ENCODE measurements at regions not wholly inside any gene's neighbourhood (a gene's known extent, or its start where the extent isn't known, plus 50 kb on each side); places are given as distances from the start of the nearest gene placed in this dataset.

DNA sequence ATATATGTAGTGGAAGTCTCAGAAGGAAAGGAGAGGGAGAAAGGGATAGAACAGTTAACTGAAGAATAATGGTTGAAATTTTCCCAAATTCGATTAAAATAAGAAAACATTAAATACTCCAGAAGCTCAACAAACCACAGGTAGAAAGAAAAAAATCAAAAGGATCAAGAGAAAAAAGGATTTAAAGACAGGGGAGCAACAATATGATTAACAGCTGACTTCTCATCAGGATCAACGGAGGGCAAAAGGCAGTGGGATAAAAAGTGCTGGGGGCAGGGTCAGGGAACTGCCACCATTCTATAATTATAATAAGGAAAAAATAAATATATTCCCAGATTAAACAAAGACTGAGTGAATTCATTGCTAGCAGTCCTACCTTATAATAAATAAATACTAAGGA lies 55.3 kb downstream of the CDKN2C start:
- intact Hi-C loops (cut with DNase I) = no loop called here
- DNase-seq = no peak
- ATAC-seq (ENCODE audit: poor library complexity) = no peak

DNA sequence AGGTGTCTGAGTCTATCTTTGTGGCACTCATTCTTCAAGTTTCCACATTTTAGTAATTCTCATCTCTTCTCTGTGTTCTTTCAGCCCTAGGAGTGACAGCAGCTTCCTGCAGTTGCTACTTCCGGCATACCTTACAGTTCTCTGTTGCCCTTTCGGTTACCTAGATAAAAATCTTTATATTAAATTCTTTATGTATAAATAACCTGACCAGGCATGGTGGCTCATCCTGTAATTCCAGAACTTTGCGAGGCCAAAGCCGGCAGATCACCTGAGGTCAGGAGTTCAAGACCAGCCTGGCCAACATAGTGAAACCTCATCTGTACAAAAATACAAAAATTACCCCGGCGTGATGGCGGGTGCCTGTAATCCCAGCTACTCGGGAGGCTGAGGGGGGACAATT lies 62.9 kb downstream of the CDKN2C start:
- no peak for DNase-seq
- intact Hi-C loops (cut with DNase I) = no loop called here
- ATAC-seq (ENCODE audit: poor library complexity) = no peak

DNA sequence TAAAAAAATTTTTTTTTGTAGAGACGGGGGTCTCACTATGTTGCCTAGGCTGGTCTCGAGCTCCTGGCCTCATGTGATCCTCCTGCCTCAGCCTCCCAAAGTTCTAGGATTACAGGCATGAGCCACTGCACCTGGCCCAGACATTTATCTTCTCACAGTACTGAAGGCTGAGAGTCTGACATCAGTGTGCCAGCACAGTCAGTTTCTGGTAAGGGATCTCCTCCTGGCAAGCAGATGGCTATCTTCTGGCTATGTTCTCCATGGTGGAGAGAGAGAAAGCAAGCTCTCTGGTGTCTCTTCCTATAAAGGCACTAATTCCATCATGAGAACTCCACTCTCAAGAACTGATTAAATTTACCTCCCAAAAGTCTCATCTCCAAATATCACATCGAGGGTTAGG lies 57.8 kb upstream of the C1orf185 start:
- ATAC-seq (ENCODE audit: poor library complexity) (no peak), DNase-seq (no peak)
- intact Hi-C loops (cut with DNase I) = loop anchor here (5.0 kb wide), 1 partner anchor 112 kb away; no protein-coding TSS in a partner anchor

DNA sequence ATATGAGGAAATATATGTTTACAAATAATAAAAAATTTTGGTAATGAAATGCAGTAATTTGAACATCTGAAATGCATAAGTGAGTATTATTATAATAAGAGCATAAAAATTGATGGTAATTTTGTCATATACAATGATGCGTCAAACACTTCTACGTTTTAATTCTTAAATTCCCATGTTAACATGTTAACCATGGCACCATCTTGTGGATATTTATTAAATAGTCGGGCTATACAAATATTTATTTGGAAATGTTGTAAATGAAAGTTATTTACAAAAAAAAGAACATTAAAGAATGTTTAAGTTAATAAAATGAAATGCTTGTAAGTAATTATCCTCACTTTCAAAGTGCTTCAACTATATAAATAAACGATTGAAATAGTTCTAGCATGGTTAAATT lies 57.2 kb upstream of the C1orf185 start:
- ATAC-seq (ENCODE audit: poor library complexity) = no peak
- no peak for DNase-seq
- intact Hi-C loops (cut with DNase I) = loop anchor here (5.0 kb wide), 2 partner anchors 113 to 268 kb away; no protein-coding TSS in a partner anchor

DNA sequence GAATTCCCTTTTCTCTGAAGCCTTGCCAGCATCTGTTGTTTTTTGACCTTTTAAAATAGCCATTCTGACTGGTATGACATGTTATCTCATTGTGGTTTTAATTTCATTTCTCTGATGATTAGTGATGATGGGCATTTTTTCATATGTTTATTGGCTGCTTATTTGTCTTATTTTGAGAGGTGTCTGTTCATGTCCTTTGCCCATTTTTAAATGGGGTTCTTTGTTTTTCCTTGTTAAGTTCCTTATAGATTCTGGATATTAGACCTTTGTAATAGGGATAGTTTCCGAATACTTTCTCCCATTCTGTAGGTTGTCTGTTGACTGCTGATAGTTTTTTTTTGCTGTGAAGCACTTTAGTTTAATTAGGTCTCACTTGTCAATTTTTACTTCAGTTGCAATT lies 54.0 kb upstream of the C1orf185 start:
- intact Hi-C loops (cut with DNase I) = loop anchor here (5.0 kb wide), 1 partner anchor 271 kb away; no protein-coding TSS in a partner anchor
- no peak for DNase-seq
- no peak for ATAC-seq (ENCODE audit: poor library complexity)

DNA sequence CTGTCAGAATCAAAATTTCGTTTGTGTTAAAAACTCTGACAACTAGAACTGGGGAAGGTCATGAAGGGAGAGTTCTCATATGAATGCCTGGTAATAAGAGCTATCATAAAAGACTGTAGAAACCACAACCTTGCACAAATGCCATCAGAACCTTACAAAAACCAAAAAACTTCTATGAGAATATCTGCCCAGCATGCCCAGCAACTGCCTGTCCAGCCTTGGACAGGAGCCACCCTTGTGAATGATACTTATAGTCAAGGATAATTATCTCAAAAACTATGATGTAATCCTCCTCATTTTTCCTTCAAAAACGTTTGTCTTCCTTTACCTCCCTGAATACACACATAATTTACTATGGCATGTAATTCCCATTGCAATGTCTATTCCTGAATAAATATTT lies 53.4 kb upstream of the C1orf185 start:
- ATAC-seq (ENCODE audit: poor library complexity) (no peak), DNase-seq (no peak)
- intact Hi-C loops (cut with DNase I) = loop anchor here (5.0 kb wide), 1 partner anchor 271 kb away; no protein-coding TSS in a partner anchor

Measured in Right ventricle myocardium superior (tissue), 1 donor.